ENCODE measurements at regions not wholly inside any gene's neighbourhood (a gene's known extent, or its start where the extent isn't known, plus 50 kb on each side); places are given as distances from the start of the nearest gene placed in this dataset.

GRCh38 chr1:37282764-37283163 is 191.6 kb upstream of the ZC3H12A start:
- H3K4me1 Mint-ChIP-seq, result no peaks in the 10 kb centered on the region
- no peak for TF ChIP-seq CTCF (IDR thresholded peaks at IDR 0.05)
- DNase-seq, result no peak
- no peak overlapping the region for H3K27ac Mint-ChIP-seq
- H3K36me3 Mint-ChIP-seq (ENCODE audit: low read depth), result no peaks in the 10 kb centered on the region
- H3K27me3 Mint-ChIP-seq (ENCODE audit: low read depth, poor library complexity), result peaks cover 52% of the 10 kb centered on the region
- H3K9me3 Mint-ChIP-seq, result peaks cover 16% of the 10 kb centered on the region
- H3K4me3 Mint-ChIP-seq, result no peak overlapping the region

GRCh38 chr1:37284053-37284452 is 190.3 kb upstream of the ZC3H12A start:
- Mint-ChIP-seq H3K27me3 (ENCODE audit: low read depth, poor library complexity) (peaks cover 50% of the 10 kb centered on the region), H3K27ac (no peak overlapping the region), H3K4me3 (no peak overlapping the region), H3K36me3 (ENCODE audit: low read depth) (no peaks in the 10 kb centered on the region), H3K4me1 (no peaks in the 10 kb centered on the region), H3K9me3 (peaks cover 16% of the 10 kb centered on the region)
- no peak for TF ChIP-seq CTCF (IDR thresholded peaks at IDR 0.05)
- no peak for DNase-seq

- Mint-ChIP-seq H3K4me3 (no peak overlapping the region), H3K27me3 (ENCODE audit: low read depth, poor library complexity) (peaks cover 47% of the 10 kb centered on the region), H3K36me3 (ENCODE audit: low read depth) (no peaks in the 10 kb centered on the region), H3K27ac (no peak overlapping the region), H3K9me3 (no peaks in the 10 kb centered on the region), H3K4me1 (no peaks in the 10 kb centered on the region)
- no peak for DNase-seq
- no peak for TF ChIP-seq CTCF (IDR thresholded peaks at IDR 0.05)
These were observed 187.5 kb upstream of the ZC3H12A start for GRCh38 chr1:37286881-37287280.

- H3K9me3 Mint-ChIP-seq, result no peaks in the 10 kb centered on the region
- H3K4me3 Mint-ChIP-seq, result no peak overlapping the region
- H3K36me3 Mint-ChIP-seq (ENCODE audit: low read depth), result no peaks in the 10 kb centered on the region
- H3K4me1 Mint-ChIP-seq, result no peaks in the 10 kb centered on the region
- no peak overlapping the region for H3K27ac Mint-ChIP-seq
- TF ChIP-seq CTCF (IDR thresholded peaks at IDR 0.05), result no peak
- peaks cover 41% of the 10 kb centered on the region for H3K27me3 Mint-ChIP-seq (ENCODE audit: low read depth, poor library complexity)
- DNase-seq, result no peak
These were observed 185.5 kb upstream of the ZC3H12A start for GRCh38 chr1:37288900-37289299.

GRCh38 chr1:37290718-37291117 is 183.7 kb upstream of the ZC3H12A start:
- Mint-ChIP-seq H3K36me3 (ENCODE audit: low read depth) (no peaks in the 10 kb centered on the region), H3K4me1 (no peaks in the 10 kb centered on the region), H3K4me3 (no peak overlapping the region), H3K27ac (no peak overlapping the region), H3K27me3 (ENCODE audit: low read depth, poor library complexity) (peaks cover 47% of the 10 kb centered on the region), H3K9me3 (no peaks in the 10 kb centered on the region)
- no peak for TF ChIP-seq CTCF (IDR thresholded peaks at IDR 0.05)
- no peak for DNase-seq

GRCh38 chr1:37292789-37293188 is 181.6 kb upstream of the ZC3H12A start:
- no peak for DNase-seq
- TF ChIP-seq CTCF (IDR thresholded peaks at IDR 0.05), result no peak
- Mint-ChIP-seq H3K27ac (no peak overlapping the region), H3K36me3 (ENCODE audit: low read depth) (no peaks in the 10 kb centered on the region), H3K4me3 (no peak overlapping the region), H3K4me1 (no peaks in the 10 kb centered on the region), H3K27me3 (ENCODE audit: low read depth, poor library complexity) (peaks cover 53% of the 10 kb centered on the region), H3K9me3 (no peaks in the 10 kb centered on the region)

Data from nephron progenitor cell (in vitro differentiated cells).